Sigmoid colon (tissue), 6 donors: ENCODE measurements at regions not wholly inside any gene's neighbourhood (a gene's known extent, or its start where the extent isn't known, plus 50 kb on each side); places are given as distances from the start of the nearest gene placed in this dataset.
A peak's percentile ranks its signal among the peaks of the same experiment; 100 is the strongest.

Experiments
- DNase-seq: peaks from one replicate; pipeline ENCODE4 v3.0.0-alpha.2; 2019
- H3K27ac ChIP-seq, 4 donors: fragments of 200-600 bp; sonication (generic); one replicate each; pipeline ENCODE4 v1.5.1; 2016 to 2019; ENCODE audit warnings: mild to moderate bottlenecking in 1 of 4
- H3K27me3 ChIP-seq, 3 donors: fragments of 200-600 bp; sonication (generic); one replicate each; pipeline ENCODE4 v1.5.1; 2019; ENCODE audit warnings: mild to moderate bottlenecking in 1 of 3
- H3K36me3 ChIP-seq, 4 donors: fragments of 200-600 bp; sonication (generic); one replicate each; pipeline ENCODE4 v1.5.1; 2016 to 2019
- H3K4me1 ChIP-seq, 4 donors: fragments of 200-600 bp; sonication (generic); one replicate each; pipeline ENCODE4 v1.5.1; 2017 to 2019
- H3K4me3 ChIP-seq, 4 donors: fragments of 200-600 bp; sonication (generic); one replicate each; pipeline ENCODE4 v1.5.1; 2017 to 2019; ENCODE audit warnings: mild to moderate bottlenecking in 2 of 4, moderate library complexity in 1 of 4
- H3K9me3 ChIP-seq, 4 donors: fragments of 200-600 bp in 3 of 4; sonication (generic) in 3 of 4; one replicate each; pipeline versions ENCODE4 v1.5.1 to v1.6.1; 2013 to 2019
- EP300 ChIP-seq, 4 donors: sonication (generic); formaldehyde crosslinking; IDR thresholded peaks; one replicate each; pipeline ENCODE4 v1.6.1; 2017; ENCODE audit warnings: antibody characterized with exemption in 4 of 4
- POLR2A ChIP-seq, 2 donors: fragments of 450-650 bp; IDR thresholded peaks; one replicate each; pipeline ENCODE4 v1.6.1; 2016; ENCODE audit warnings: antibody characterized with exemption in 2 of 2, mild to moderate bottlenecking in 2 of 2, moderate library complexity in 2 of 2
- POLR2AphosphoS5 ChIP-seq, 4 donors: sonication (generic); formaldehyde crosslinking; IDR thresholded peaks; one replicate each; pipeline ENCODE4 v1.6.1; 2017; ENCODE audit warnings: antibody characterized with exemption in 4 of 4
- WGBS, 2 donors: extraction: QIAGEN DNeasy Blood & Tissue Kit; methylation state at CpG; one replicate each; pipeline ENCODE4 v1.1.7; 2013; 5-methylcytosine and 5-hydroxymethylcytosine counted together
- intact Hi-C: fragments of 100-400 bp; cut with DNase I; formaldehyde crosslinking; loops from one replicate; pipeline ENCODE4 v1.15.1; 2023
- TF ChIP-seq, protein P1 (sequence below), 4 experiments: fragments of 450-650 bp in 3 of 4; fragments of 200-600 bp in 1 of 4; IDR thresholded peaks; one replicate each; pipeline ENCODE4 v1.5.1; 2016 to 2019; ENCODE audit warnings: antibody characterized with exemption in 4 of 4, mild to moderate bottlenecking in 3 of 4, moderate library complexity in 2 of 4
- donor health status: healthy with polysubstance abuse.
- donor health status: healthy.

DNA sequence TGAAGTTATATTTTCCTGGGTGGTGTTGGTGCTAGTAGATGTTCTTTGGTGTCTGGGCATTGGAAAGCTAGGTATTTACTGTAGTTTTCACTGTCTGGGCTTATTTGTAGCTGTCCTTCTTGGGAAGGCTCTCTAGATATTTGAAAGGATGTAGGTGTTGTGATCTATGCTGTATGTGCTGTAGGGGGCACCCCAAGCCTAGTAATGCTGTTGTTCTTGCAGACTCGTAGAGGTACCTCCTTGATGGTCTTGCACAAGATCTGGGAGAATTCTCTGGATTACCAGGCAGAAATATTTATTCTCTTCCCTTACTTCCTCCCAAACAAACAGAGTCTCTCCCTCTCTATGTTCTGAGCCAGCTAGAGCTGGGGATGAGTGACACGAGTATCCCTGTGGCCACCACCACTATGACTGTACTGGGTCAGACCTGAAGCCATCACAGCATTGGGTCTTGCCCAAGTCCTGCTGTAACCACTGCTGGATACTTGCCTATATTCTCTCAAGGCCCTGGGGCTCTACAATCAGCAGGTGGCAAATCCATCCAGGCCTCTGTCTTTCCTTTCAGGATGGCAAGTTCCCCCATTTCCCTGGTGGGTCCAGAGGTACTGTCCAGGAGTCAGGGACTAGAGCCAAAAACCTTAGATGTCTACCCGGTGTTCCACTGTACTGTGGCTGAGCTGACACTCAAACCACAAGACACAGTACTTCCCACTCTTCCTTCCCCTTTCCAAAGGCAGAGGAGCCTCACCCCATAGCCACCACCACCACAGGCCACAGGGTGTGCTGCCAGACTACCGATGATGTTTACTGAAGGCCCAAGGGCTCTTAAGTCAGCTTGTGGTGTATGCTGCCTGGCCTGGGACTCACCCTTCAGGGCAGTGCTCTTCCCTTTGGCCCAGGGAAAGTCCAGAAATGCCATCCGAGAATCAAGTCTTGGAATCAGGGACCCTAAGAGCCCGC lies 195.2 kb upstream of the DPPA4 start:
- intact Hi-C loops, result no loop called here
- TF ChIP-seq, protein P1, sequence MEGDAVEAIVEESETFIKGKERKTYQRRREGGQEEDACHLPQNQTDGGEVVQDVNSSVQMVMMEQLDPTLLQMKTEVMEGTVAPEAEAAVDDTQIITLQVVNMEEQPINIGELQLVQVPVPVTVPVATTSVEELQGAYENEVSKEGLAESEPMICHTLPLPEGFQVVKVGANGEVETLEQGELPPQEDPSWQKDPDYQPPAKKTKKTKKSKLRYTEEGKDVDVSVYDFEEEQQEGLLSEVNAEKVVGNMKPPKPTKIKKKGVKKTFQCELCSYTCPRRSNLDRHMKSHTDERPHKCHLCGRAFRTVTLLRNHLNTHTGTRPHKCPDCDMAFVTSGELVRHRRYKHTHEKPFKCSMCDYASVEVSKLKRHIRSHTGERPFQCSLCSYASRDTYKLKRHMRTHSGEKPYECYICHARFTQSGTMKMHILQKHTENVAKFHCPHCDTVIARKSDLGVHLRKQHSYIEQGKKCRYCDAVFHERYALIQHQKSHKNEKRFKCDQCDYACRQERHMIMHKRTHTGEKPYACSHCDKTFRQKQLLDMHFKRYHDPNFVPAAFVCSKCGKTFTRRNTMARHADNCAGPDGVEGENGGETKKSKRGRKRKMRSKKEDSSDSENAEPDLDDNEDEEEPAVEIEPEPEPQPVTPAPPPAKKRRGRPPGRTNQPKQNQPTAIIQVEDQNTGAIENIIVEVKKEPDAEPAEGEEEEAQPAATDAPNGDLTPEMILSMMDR (IDR thresholded peaks at IDR 0.05), result peak in 3 of 4 experiments; percentile 22 to 35 (median 22)
- no peak for TF ChIP-seq POLR2AphosphoS5 (IDR thresholded peaks at IDR 0.05)
- H3K27ac ChIP-seq, result no peak overlapping the region
- H3K9me3 ChIP-seq, result no peaks in the 10 kb centered on the region
- H3K36me3 ChIP-seq, result no peaks in the 10 kb centered on the region
- DNase-seq, result no peak
- H3K27me3 ChIP-seq, result no peaks in the 10 kb centered on the region
- 59 to 64% methylated on average over 6 of the region's 6 CpGs for WGBS, 2 donors
- no peak overlapping the region for H3K4me3 ChIP-seq
- H3K4me1 ChIP-seq, result no peaks in the 10 kb centered on the region

DNA sequence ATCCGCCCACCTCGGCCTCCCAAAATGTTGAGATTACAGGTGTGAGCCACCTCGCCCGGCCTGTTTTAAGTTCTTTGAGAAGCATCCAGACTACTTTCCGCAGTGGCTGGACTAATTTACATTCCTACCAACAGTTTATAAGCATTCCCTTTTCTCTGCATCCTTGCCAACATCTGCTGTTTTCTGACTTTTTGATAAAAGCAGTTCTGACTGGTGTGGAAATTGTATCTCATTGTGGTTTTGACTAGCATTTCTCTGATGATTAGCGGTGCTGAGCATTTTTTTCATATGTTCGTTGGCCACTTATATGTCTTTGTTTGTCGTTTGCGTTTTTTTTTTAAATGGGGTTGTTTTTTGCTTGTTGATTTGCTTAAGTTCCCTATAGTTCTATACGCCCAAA lies 208.4 kb upstream of the DPPA4 start:
- DNase-seq, result no peak
- no peaks in the 10 kb centered on the region for H3K27me3 ChIP-seq
- intact Hi-C loops, result no loop called here
- TF ChIP-seq, protein P1 (IDR thresholded peaks at IDR 0.05), result no peak
- no peak for TF ChIP-seq POLR2AphosphoS5 (IDR thresholded peaks at IDR 0.05)
- TF ChIP-seq POLR2A (IDR thresholded peaks at IDR 0.05), result no peak
- TF ChIP-seq EP300 (IDR thresholded peaks at IDR 0.05), result no peak
- peaks cover 0 to 2% (median 0%) of the 10 kb centered on the region in 4 donors for H3K9me3 ChIP-seq
- H3K4me3 ChIP-seq, result no peak overlapping the region
- no peak overlapping the region for H3K27ac ChIP-seq
- WGBS, 2 donors, result 82 to 88% methylated on average over 10 of the region's 10 CpGs
- H3K4me1 ChIP-seq, result no peaks in the 10 kb centered on the region
- no peaks in the 10 kb centered on the region for H3K36me3 ChIP-seq

DNA sequence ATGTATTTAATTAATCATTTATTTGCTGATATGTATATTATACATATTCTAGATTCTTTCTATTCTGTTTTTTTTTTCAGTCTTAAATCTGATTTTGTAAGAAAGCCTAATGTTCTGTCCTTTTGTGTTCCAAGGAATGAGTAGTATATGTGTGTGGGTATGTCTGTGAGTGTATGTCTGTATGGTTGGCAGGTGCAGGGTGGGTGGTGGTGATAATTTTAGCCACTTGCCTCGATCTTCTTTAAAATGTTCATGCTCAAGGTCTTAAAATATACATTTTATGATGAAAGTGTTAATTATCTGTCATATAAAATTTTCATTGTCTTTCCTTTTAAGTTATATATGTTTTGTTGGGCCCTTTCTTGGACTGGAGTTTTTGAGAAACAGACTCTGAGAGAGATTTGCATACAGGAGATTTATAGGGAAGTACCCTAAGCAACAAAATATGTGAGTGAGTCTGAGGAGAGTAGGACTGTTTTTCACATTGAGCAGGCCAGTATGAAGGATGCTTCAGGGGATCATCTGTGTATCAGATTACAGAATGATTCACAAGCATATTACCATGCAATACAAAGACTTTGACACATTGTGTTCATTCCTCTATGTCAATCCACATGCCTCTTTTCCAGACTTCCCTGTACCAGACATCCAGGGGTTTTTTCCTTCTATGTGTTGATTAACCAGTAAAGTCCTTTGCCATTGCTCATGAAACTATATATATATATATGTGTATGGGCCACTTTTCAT lies 211.0 kb upstream of the DPPA4 start:
- Histone ChIP-seq H3K27me3 (no peaks in the 10 kb centered on the region), H3K4me3 (no peak overlapping the region), H3K4me1 (peaks cover 0 to 6% (median 0%) of the 10 kb centered on the region in 4 donors), H3K27ac (no peak overlapping the region), H3K9me3 (peaks cover 0 to 2% (median 0%) of the 10 kb centered on the region in 4 donors), H3K36me3 (no peaks in the 10 kb centered on the region)
- TF ChIP-seq POLR2AphosphoS5 (IDR thresholded peaks at IDR 0.05) (no peak), POLR2A (IDR thresholded peaks at IDR 0.05) (no peak), EP300 (IDR thresholded peaks at IDR 0.05) (no peak)
- TF ChIP-seq, protein P1 (IDR thresholded peaks at IDR 0.05), result no peak
- DNase-seq, result no peak
- 25 to 44% methylated on average over 1 of the region's 1 CpG for WGBS, 2 donors
- intact Hi-C loops, result no loop called here

DNA sequence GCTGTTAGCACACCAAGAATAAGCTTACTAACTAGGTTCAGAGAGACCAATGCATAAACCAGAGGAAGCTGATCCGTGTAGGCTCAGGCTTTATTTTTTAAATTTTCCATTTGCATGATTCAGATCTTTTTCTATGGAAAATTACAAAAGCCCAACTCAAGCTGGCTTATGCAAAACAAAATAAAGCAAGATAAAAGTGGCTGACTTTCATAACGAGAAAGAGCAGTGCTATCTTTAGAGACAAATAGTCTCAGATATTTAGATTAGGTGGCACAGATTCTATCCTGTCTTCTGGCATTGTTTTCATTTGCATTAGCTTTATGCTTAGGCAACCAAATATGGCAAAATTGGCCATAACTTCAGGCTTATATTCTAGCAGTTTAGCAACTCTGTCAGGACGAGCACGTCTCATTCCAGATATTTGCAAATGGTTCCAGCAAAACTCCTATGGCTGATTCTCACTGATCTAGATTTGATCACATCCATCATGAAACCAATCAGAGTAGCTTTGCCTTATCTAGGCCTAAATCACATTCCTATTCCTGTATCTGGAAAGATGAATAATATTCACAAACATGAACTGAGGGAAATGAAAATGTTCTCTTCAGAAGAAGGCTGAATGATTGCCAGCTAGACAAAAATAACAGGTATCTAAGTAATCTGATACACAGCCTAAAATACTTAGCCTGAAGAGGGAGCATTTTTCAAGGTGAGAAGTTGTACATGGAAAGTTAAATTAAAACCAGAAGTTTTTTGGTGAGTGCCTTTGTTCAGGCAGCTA lies 216.4 kb upstream of the DPPA4 start:
- no peak overlapping the region for H3K27ac ChIP-seq
- WGBS, 2 donors, result 73 to 80% methylated on average over 4 of the region's 4 CpGs
- H3K9me3 ChIP-seq, result peaks cover 0 to 4% (median 0%) of the 10 kb centered on the region in 4 donors
- no peaks in the 10 kb centered on the region for H3K36me3 ChIP-seq
- intact Hi-C loops, result no loop called here
- TF ChIP-seq POLR2AphosphoS5 (IDR thresholded peaks at IDR 0.05) (no peak), POLR2A (IDR thresholded peaks at IDR 0.05) (no peak), EP300 (IDR thresholded peaks at IDR 0.05) (no peak)
- TF ChIP-seq, protein P1 (IDR thresholded peaks at IDR 0.05), result no peak
- DNase-seq, result no peak
- no peaks in the 10 kb centered on the region for H3K27me3 ChIP-seq
- no peak overlapping the region for H3K4me3 ChIP-seq
- H3K4me1 ChIP-seq, result peaks cover 0 to 6% (median 0%) of the 10 kb centered on the region in 4 donors
